Renal pelvis (tissue), 1 donor: ENCODE measurements at regions not wholly inside any gene's neighbourhood (a gene's known extent, or its start where the extent isn't known, plus 50 kb on each side); places are given as distances from the start of the nearest gene placed in this dataset.

ENCODE experiments used
- DNase-seq: peaks from one replicate; pipeline ENCODE4 v3.0.0-alpha.2; 2013

- DNase-seq = no peak
These were observed 112.0 kb downstream of the TMCO5A start for GRCh38 chr15:38046257-38047051.

- DNase-seq = no peak
These were observed 113.6 kb downstream of the TMCO5A start for GRCh38 chr15:38048001-38048455.

GRCh38 chr15:38049891-38050290, 115.5 kb downstream of the TMCO5A start:
- no peak for DNase-seq

GRCh38 chr15:38050529-38051448, 116.3 kb downstream of the TMCO5A start:
- no peak for DNase-seq

- no peak for DNase-seq
These were observed 118.8 kb downstream of the TMCO5A start for GRCh38 chr15:38053205-38053604.

GRCh38 chr15:38053776-38054175, 119.3 kb downstream of the TMCO5A start:
- DNase-seq = no peak

- no peak for DNase-seq
These were observed 120.0 kb downstream of the TMCO5A start for GRCh38 chr15:38054488-38054887.

- no peak for DNase-seq
These were observed 124.2 kb downstream of the TMCO5A start for GRCh38 chr15:38058596-38059075.

- no peak for DNase-seq
These were observed 125.2 kb downstream of the TMCO5A start for GRCh38 chr15:38059665-38060064.

GRCh38 chr15:38061856-38062649, 127.6 kb downstream of the TMCO5A start:
- DNase-seq = no peak

GRCh38 chr15:38062696-38063095, 128.3 kb downstream of the TMCO5A start:
- DNase-seq = no peak

- DNase-seq = no peak
These were observed 131.4 kb downstream of the TMCO5A start for GRCh38 chr15:38065721-38066345.

GRCh38 chr15:38066612-38067011, 132.2 kb downstream of the TMCO5A start:
- no peak for DNase-seq

- DNase-seq = peak; percentile 47
These were observed 134.4 kb downstream of the TMCO5A start for GRCh38 chr15:38068626-38069391.

- peak; percentile 36 for DNase-seq
These were observed 135.1 kb downstream of the TMCO5A start for GRCh38 chr15:38069511-38070011.

GRCh38 chr15:38070778-38071177, 136.3 kb downstream of the TMCO5A start:
- no peak for DNase-seq

GRCh38 chr15:38071211-38071972, 137.0 kb downstream of the TMCO5A start:
- DNase-seq = no peak

GRCh38 chr15:38072007-38072347, 137.5 kb downstream of the TMCO5A start:
- no peak for DNase-seq

- peak; percentile 79 for DNase-seq
These were observed 138.1 kb downstream of the TMCO5A start for GRCh38 chr15:38072348-38073177.
